ENCODE measurements at regions not wholly inside any gene's neighbourhood (a gene's known extent, or its start where the extent isn't known, plus 50 kb on each side); places are given as distances from the start of the nearest gene placed in this dataset.
"Not testable (repeated sequence)": the region's sequence is repeated elsewhere in the genome, so short reads cannot be mapped to it uniquely, and the experiment has no call there.

DNA sequence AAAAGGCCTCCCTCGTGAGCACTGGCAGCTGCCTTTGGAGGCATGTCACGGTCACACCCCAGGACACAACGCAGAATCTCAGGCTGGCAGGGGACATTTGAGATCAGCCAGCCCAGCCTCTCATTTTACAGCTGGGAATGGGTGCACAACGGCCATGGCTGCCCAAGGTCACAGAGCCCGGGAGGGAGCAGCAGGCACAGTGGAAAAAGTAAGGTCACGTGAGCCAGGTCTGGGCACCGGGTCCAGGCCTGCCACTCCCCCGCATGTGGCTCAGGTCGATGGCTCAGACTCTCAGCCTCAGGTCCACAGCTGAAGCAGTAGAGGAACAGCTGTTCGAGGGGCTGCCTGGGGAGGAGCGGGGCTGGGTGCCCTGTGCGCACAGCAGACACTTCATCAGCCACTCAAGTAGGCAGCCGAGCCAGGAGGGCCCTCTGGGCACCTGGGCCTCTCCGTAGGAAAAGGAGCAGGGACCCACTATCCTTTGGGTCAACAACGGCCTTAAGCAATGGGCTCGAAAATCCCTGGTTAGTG, 260.6 kb downstream of the GOLGA6L6 start:
- no peak for TF ChIP-seq EZH2 (IDR thresholded peaks at IDR 0.05; ENCODE audit: borderline replicate concordance, low read length)
- TF ChIP-seq, protein P1, sequence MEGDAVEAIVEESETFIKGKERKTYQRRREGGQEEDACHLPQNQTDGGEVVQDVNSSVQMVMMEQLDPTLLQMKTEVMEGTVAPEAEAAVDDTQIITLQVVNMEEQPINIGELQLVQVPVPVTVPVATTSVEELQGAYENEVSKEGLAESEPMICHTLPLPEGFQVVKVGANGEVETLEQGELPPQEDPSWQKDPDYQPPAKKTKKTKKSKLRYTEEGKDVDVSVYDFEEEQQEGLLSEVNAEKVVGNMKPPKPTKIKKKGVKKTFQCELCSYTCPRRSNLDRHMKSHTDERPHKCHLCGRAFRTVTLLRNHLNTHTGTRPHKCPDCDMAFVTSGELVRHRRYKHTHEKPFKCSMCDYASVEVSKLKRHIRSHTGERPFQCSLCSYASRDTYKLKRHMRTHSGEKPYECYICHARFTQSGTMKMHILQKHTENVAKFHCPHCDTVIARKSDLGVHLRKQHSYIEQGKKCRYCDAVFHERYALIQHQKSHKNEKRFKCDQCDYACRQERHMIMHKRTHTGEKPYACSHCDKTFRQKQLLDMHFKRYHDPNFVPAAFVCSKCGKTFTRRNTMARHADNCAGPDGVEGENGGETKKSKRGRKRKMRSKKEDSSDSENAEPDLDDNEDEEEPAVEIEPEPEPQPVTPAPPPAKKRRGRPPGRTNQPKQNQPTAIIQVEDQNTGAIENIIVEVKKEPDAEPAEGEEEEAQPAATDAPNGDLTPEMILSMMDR (IDR thresholded peaks at IDR 0.05; ENCODE audit: low read length), result no peak
- Histone ChIP-seq H3K9ac (ENCODE audit: low read length) (no peak overlapping the region), H3K4me1 (ENCODE audit: insufficient read depth, low read length, severe bottlenecking) (no peaks in the 10 kb centered on the region), H3F3A (ENCODE audit: insufficient read depth, low read length) (no peaks in the 10 kb centered on the region), H3K9me3 (ENCODE audit: low read length) (no peaks in the 10 kb centered on the region), H2AFZ (ENCODE audit: low read length) (no peak overlapping the region), H3K27ac (ENCODE audit: low read depth, low read length, poor library complexity, severe bottlenecking) (no peak overlapping the region), H3K4me3 (ENCODE audit: low read depth, low read length, poor library complexity, severe bottlenecking) (no peak overlapping the region), H3K79me2 (ENCODE audit: insufficient read depth, low read length) (no peaks in the 10 kb centered on the region), H3K9me2 (ENCODE audit: low read depth, low read length) (no peaks in the 10 kb centered on the region), H4K20me1 (ENCODE audit: insufficient read depth, low read length) (no peaks in the 10 kb centered on the region), H3K27me3 (ENCODE audit: insufficient read depth, low read length) (no peaks in the 10 kb centered on the region; the same call in 1 of the 2 replicates), H3K4me2 (ENCODE audit: low read length) (no peak overlapping the region), H3K36me3 (ENCODE audit: insufficient read depth, low read length) (no peaks in the 10 kb centered on the region)

DNA sequence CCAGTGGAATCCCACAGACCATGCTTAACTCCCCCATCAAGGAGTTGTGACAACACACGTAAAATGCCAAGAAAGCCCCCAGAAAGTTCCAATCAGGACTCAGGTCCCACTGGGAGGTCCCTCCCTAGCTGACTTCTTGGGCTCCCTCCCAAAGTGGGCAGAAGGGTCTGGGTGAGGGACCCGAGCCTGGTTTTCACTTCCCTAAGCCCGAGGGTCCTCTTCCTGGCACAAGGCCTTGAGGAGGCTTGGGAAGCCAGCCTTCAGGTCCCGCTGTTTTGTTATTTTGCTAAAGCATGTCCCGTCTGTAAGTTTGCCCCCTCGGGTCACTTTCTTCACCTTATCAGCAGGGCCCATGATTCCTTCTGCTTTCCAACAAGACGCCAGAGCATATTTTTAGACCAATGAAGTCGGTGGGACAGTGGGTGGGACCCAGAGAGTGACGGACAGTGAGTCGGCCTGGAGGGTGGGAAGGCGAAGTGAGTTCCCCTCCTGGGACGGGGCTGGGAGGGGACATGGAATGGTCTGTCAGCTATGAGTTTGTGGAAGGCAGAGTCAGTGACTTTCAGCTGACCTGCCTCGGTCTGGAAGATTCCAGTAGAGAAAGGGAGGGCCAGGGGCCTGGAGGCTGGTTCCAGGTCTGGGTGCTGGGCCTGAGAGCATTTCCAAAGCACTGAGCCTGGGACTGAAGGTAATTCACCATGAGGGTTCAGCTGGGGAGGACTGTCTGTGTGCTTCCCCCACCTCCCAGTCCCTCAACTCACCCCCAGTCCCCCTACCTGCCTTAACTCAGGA, 261.3 kb downstream of the GOLGA6L6 start:
- not testable (repeated sequence) for H3K4me3 ChIP-seq (ENCODE audit: low read depth, low read length, poor library complexity, severe bottlenecking); H3K9me3 ChIP-seq (ENCODE audit: low read length); H3K9me2 ChIP-seq (ENCODE audit: low read depth, low read length); H3K27me3 ChIP-seq (ENCODE audit: insufficient read depth, low read length); H4K20me1 ChIP-seq (ENCODE audit: insufficient read depth, low read length); H3K36me3 ChIP-seq (ENCODE audit: insufficient read depth, low read length); H2AFZ ChIP-seq (ENCODE audit: low read length); H3K9ac ChIP-seq (ENCODE audit: low read length); H3K4me1 ChIP-seq (ENCODE audit: insufficient read depth, low read length, severe bottlenecking); H3F3A ChIP-seq (ENCODE audit: insufficient read depth, low read length); H3K27ac ChIP-seq (ENCODE audit: low read depth, low read length, poor library complexity, severe bottlenecking); H3K4me2 ChIP-seq (ENCODE audit: low read length); H3K79me2 ChIP-seq (ENCODE audit: insufficient read depth, low read length)

DNA sequence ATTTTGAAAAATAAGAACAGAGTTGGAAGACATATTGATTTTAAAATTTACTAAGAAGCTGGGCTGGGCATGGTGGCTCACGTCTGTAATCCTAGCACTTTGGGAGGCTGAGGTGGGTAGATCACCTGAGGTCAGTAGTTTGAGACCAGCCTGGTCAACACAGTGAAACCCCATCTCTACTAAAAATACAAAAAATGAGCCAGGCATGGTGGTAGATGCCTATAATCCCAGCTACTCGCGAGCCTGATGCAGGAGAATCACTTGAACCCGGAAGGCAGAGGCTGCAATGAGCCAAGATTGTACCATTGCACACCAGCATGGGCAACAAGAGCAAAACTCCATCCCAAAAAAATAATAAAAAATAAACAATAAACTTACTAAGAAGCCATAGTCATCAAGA, 262.5 kb downstream of the GOLGA6L6 start:
- H3K4me2 ChIP-seq (ENCODE audit: low read length); H3K9me2 ChIP-seq (ENCODE audit: low read depth, low read length); H4K20me1 ChIP-seq (ENCODE audit: insufficient read depth, low read length); H3K27me3 ChIP-seq (ENCODE audit: insufficient read depth, low read length); H2AFZ ChIP-seq (ENCODE audit: low read length); H3K27ac ChIP-seq (ENCODE audit: low read depth, low read length, poor library complexity, severe bottlenecking); H3K4me1 ChIP-seq (ENCODE audit: insufficient read depth, low read length, severe bottlenecking); H3K9ac ChIP-seq (ENCODE audit: low read length); H3K36me3 ChIP-seq (ENCODE audit: insufficient read depth, low read length); H3K79me2 ChIP-seq (ENCODE audit: insufficient read depth, low read length); H3F3A ChIP-seq (ENCODE audit: insufficient read depth, low read length); H3K9me3 ChIP-seq (ENCODE audit: low read length); H3K4me3 ChIP-seq (ENCODE audit: low read depth, low read length, poor library complexity, severe bottlenecking): not testable (repeated sequence)

DNA sequence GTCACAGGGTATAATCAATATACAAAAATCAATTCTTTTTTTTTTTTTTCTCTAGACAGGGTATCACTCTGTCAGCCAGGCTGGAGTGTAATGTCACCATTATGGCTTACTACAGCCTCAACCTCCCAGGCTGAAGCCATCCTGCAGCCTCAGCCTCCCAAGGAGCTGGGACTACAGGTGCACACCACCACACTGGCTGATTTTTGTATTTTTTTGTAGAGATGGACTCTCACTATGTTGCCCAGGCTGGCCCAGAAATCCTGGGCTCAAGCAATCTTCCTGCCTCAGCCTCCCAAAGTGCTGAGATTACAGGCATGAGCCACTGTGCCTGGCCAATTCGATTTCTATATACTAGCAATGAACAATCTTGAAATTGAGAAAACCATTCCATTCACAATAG, 263.2 kb downstream of the GOLGA6L6 start:
- H3K9me3 ChIP-seq (ENCODE audit: low read length); H3K36me3 ChIP-seq (ENCODE audit: insufficient read depth, low read length); H4K20me1 ChIP-seq (ENCODE audit: insufficient read depth, low read length); H3K79me2 ChIP-seq (ENCODE audit: insufficient read depth, low read length); H3K4me1 ChIP-seq (ENCODE audit: insufficient read depth, low read length, severe bottlenecking); H3K9ac ChIP-seq (ENCODE audit: low read length); H3K27ac ChIP-seq (ENCODE audit: low read depth, low read length, poor library complexity, severe bottlenecking); H2AFZ ChIP-seq (ENCODE audit: low read length); H3F3A ChIP-seq (ENCODE audit: insufficient read depth, low read length); H3K4me3 ChIP-seq (ENCODE audit: low read depth, low read length, poor library complexity, severe bottlenecking); H3K27me3 ChIP-seq (ENCODE audit: insufficient read depth, low read length); H3K9me2 ChIP-seq (ENCODE audit: low read depth, low read length); H3K4me2 ChIP-seq (ENCODE audit: low read length): not testable (repeated sequence)

DNA sequence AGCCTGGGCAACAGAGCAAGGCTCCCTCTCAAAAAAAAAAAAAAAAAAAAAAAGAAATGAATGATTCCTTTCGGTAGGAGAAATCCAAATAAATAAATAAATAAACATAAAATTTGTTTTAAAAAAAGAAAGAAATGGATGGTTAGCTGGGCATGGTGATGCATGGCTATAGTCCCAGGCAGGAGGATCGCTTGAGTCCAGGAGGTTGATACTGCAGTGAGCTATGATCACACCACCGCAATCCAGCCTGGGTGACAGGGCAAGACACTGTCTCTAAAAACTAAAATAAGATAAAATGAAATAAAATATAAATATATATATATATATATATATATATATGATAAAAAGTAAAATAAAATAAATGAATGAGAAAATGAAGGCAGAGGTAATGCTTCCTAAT, 264.1 kb downstream of the GOLGA6L6 start:
- not testable (repeated sequence) for H3K4me1 ChIP-seq (ENCODE audit: insufficient read depth, low read length, severe bottlenecking); H3K4me2 ChIP-seq (ENCODE audit: low read length); H3F3A ChIP-seq (ENCODE audit: insufficient read depth, low read length); H3K79me2 ChIP-seq (ENCODE audit: insufficient read depth, low read length); H3K27ac ChIP-seq (ENCODE audit: low read depth, low read length, poor library complexity, severe bottlenecking); H3K36me3 ChIP-seq (ENCODE audit: insufficient read depth, low read length); H2AFZ ChIP-seq (ENCODE audit: low read length); H3K27me3 ChIP-seq (ENCODE audit: insufficient read depth, low read length); H4K20me1 ChIP-seq (ENCODE audit: insufficient read depth, low read length); H3K9ac ChIP-seq (ENCODE audit: low read length); H3K9me2 ChIP-seq (ENCODE audit: low read depth, low read length); H3K9me3 ChIP-seq (ENCODE audit: low read length); H3K4me3 ChIP-seq (ENCODE audit: low read depth, low read length, poor library complexity, severe bottlenecking)

DNA sequence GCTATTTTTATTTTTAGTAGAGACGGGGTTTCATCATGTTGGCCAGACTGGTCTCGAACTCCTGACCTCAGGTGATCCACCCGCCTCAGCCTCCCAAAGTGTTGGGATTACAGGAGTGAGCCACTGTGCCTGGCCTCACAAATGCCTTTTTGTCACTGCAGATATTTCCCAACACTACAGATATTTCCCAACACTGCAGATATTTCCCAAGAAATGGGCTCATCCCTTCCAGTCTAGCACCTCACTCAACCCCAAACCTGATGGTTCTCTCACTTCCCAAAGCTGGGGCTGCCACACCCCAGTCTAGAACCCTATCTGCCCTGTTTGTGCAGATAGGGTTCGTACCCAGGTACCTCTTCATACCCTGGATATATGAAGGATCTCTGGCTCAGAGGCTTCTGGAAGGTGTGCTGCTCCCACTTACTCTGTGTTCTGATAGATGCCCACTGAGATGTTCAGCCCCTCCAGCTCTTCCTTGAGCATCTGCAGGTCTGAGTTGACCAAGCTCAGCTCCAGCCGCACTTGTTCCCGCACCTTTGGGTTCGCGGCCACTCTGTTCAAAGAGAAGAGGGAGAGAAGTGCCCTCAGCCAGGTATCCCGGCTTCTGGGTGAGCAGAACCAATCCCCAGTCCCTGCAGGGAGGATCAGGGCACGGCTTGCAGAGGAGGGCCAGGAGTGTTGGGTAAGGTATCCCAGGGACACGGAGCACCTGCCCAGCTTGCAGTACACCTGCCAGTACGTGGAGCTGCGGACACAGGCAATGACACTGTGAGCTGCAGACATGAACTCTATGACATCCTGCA, 265.1 kb downstream of the GOLGA6L6 start:
- not testable (repeated sequence) for H3K27ac ChIP-seq (ENCODE audit: low read depth, low read length, poor library complexity, severe bottlenecking); H3K27me3 ChIP-seq (ENCODE audit: insufficient read depth, low read length); H3K9me2 ChIP-seq (ENCODE audit: low read depth, low read length); H2AFZ ChIP-seq (ENCODE audit: low read length); H3K4me3 ChIP-seq (ENCODE audit: low read depth, low read length, poor library complexity, severe bottlenecking); H3K4me2 ChIP-seq (ENCODE audit: low read length); H3K79me2 ChIP-seq (ENCODE audit: insufficient read depth, low read length); H3K4me1 ChIP-seq (ENCODE audit: insufficient read depth, low read length, severe bottlenecking); H3K9ac ChIP-seq (ENCODE audit: low read length); H3K36me3 ChIP-seq (ENCODE audit: insufficient read depth, low read length); H3F3A ChIP-seq (ENCODE audit: insufficient read depth, low read length); H4K20me1 ChIP-seq (ENCODE audit: insufficient read depth, low read length); H3K9me3 ChIP-seq (ENCODE audit: low read length)
